H1 (cell line): ENCODE measurements at regions not wholly inside any gene's neighbourhood (a gene's known extent, or its start where the extent isn't known, plus 50 kb on each side); places are given as distances from the start of the nearest gene placed in this dataset.

Experiments used
- CTCF ChIA-PET: fragments of 300-600 bp; sonication (Branson Sonifier 250); formaldehyde crosslinking; loops from one replicate; lab custom pipeline; 2021; ENCODE audit not compliant: partially characterized antibody; lab: Charles Lee
- POLR2A ChIA-PET: fragments of 300-600 bp; sonication (Branson Sonifier 250); formaldehyde crosslinking; loops from one replicate; lab custom pipeline; 2021; ENCODE audit warnings: inconsistent platforms; ENCODE audit not compliant: partially characterized antibody; lab: Charles Lee
- DNase-seq, 2 experiments: peaks; one replicate each; pipeline versions ENCODE4 v3.0.0 to v3.0.0-alpha.2; 2010 to 2022; ENCODE audit warnings: low spot score in 2 of 2, low read depth in 1 of 2, mixed read lengths in 1 of 2
- FAIRE-seq: peaks from 2 replicates; lab custom pipeline; 2011; peaks lifted over from hg19 to GRCh38; lab: Jason Lieb, UNC
- H2AFZ ChIP-seq: 2 replicates; pipeline ENCODE4 v1.8.1; 2012; ENCODE audit warnings: low read length, inconsistent platforms
- H2AK5ac ChIP-seq: 2 replicates; pipeline ENCODE4 v1.6.1; 2013; ENCODE audit warnings: low read depth, low read length
- H2BK120ac ChIP-seq: replicated peaks from 2 replicates; pipeline ENCODE3; 2013; ENCODE audit warnings: low read depth, low read length, inconsistent platforms
- H2BK12ac ChIP-seq: 2 replicates; pipeline ENCODE4 v1.6.1; 2013; ENCODE audit warnings: low read depth, low read length
- H2BK15ac ChIP-seq: 2 replicates; pipeline ENCODE4 v1.6.1; 2013; ENCODE audit warnings: low read length
- H2BK20ac ChIP-seq: 2 replicates; pipeline ENCODE4 v1.6.1; 2013; ENCODE audit warnings: low read length
- H2BK5ac ChIP-seq: 2 replicates; pipeline ENCODE4 v1.6.1; 2013; ENCODE audit warnings: low read depth, low read length
- H3K14ac ChIP-seq: 2 replicates; pipeline ENCODE4 v1.6.1; 2013; ENCODE audit warnings: inconsistent platforms; ENCODE audit not compliant: insufficient read length
- H3K18ac ChIP-seq: 2 replicates; pipeline ENCODE4 v1.6.1; 2013; ENCODE audit warnings: low read length; ENCODE audit errors: extremely low read depth
- H3K23ac ChIP-seq: 2 replicates; pipeline ENCODE4 v1.6.1; 2013; ENCODE audit warnings: inconsistent platforms; ENCODE audit not compliant: insufficient read length
- H3K23me2 ChIP-seq: 2 replicates; pipeline ENCODE4 v1.6.1; 2013; ENCODE audit warnings: low read depth, low read length
- H3K27ac ChIP-seq: 2 replicates; pipeline ENCODE4 v1.6.1; 2011; ENCODE audit warnings: low read depth, low read length, inconsistent platforms
- H3K27me3 ChIP-seq, 4 experiments: replicated peaks in 1 of 4; 1 replicate in 1 of 4; 2 replicates in 3 of 4; pipeline versions ENCODE4 v1.6.1 to v1.8.1; 2011 to 2013; ENCODE audit warnings: low read length in 3 of 4, mild to moderate bottlenecking in 3 of 4, inconsistent platforms in 2 of 4, mixed read lengths in 2 of 4, moderate library complexity in 1 of 4; ENCODE audit not compliant: control insufficient read depth in 3 of 4, insufficient read depth in 3 of 4; ENCODE audit errors: extremely low read depth in 1 of 4
- H3K36me3 ChIP-seq, 4 experiments: 2 replicates each; pipeline versions ENCODE4 v1.6.1 to v1.8.1; 2011 to 2013; ENCODE audit warnings: mild to moderate bottlenecking in 4 of 4, low read length in 3 of 4, moderate library complexity in 2 of 4, control low read depth in 1 of 4, inconsistent platforms in 1 of 4; ENCODE audit not compliant: insufficient read depth in 4 of 4, control insufficient read depth in 2 of 4
- H3K4ac ChIP-seq: replicated peaks from 2 replicates; pipeline ENCODE3; 2013; ENCODE audit warnings: low read length, low read depth, mixed read lengths, inconsistent platforms; ENCODE audit not compliant: insufficient read length
- H3K4me1 ChIP-seq, 4 experiments: replicated peaks in 1 of 4; 1 replicate in 1 of 4; 2 replicates in 3 of 4; pipeline versions ENCODE4 v1.6.1 to v1.8.1; 2011 to 2013; ENCODE audit warnings: low read length in 3 of 4, inconsistent platforms in 2 of 4, mixed read lengths in 1 of 4; ENCODE audit not compliant: insufficient read depth in 4 of 4, control insufficient read depth in 3 of 4
- H3K4me2 ChIP-seq, 2 experiments: 2 replicates each; pipeline versions ENCODE4 v1.6.1 to v1.8.1; 2011 to 2013; ENCODE audit warnings: low read depth in 2 of 2, low read length in 2 of 2, control low read depth in 1 of 2, inconsistent platforms in 1 of 2, mild to moderate bottlenecking in 1 of 2; ENCODE audit not compliant: insufficient read depth in 1 of 2
- H3K4me3 ChIP-seq, 4 experiments: fragments of 200-600, 300-600 bp in 1 of 4; sonication (generic), shearing (Covaris generic), sonication (Bioruptor Twin) in 1 of 4; 2 replicates each; pipeline versions ENCODE4 v1.5.1 to v1.8.1; 2011 to 2016; ENCODE audit warnings: low read length in 4 of 4, low read depth in 3 of 4, control low read depth in 2 of 4, inconsistent platforms in 2 of 4, mild to moderate bottlenecking in 2 of 4, mixed read lengths in 1 of 4, moderate library complexity in 1 of 4; ENCODE audit not compliant: insufficient read depth in 2 of 4; ENCODE audit errors: extremely low read depth in 1 of 4
- H3K56ac ChIP-seq: replicated peaks from 2 replicates; pipeline ENCODE3; 2013; ENCODE audit warnings: low read depth, mild to moderate bottlenecking, mixed read lengths, low read length, inconsistent platforms; ENCODE audit not compliant: insufficient read length
- H3K79me1 ChIP-seq: 2 replicates; pipeline ENCODE4 v1.6.1; 2013; ENCODE audit warnings: low read depth, low read length, control low read depth
- H3K79me2 ChIP-seq, 2 experiments: 2 replicates each; pipeline versions ENCODE4 v1.6.1 to v1.8.1; 2012 to 2013; ENCODE audit warnings: low read length in 2 of 2, mild to moderate bottlenecking in 2 of 2, inconsistent platforms in 1 of 2; ENCODE audit not compliant: insufficient read depth in 2 of 2, control insufficient read depth in 1 of 2
- H3K9ac ChIP-seq, 4 experiments: replicated peaks in 1 of 4; 1 replicate in 1 of 4; 2 replicates in 3 of 4; pipeline versions ENCODE4 v1.6.1 to v1.8.1; 2011 to 2013; ENCODE audit warnings: low read depth in 3 of 4, low read length in 3 of 4, control low read depth in 2 of 4, mild to moderate bottlenecking in 2 of 4, moderate library complexity in 2 of 4, inconsistent platforms in 1 of 4; ENCODE audit errors: extremely low read depth in 1 of 4
- H3K9me3 ChIP-seq, 2 experiments: 2 replicates each; pipeline versions ENCODE4 v1.6.1 to v1.8.1; 2012 to 2013; ENCODE audit warnings: mild to moderate bottlenecking in 2 of 2, moderate library complexity in 2 of 2, control low read depth in 1 of 2, inconsistent platforms in 1 of 2, low read depth in 1 of 2, low read length in 1 of 2, mixed read lengths in 1 of 2; ENCODE audit not compliant: insufficient read depth in 2 of 2
- H4K20me1 ChIP-seq, 2 experiments: replicated peaks in 1 of 2; 2 replicates each; pipeline versions ENCODE3 to v1.8.1; 2011 to 2013; ENCODE audit warnings: inconsistent platforms in 2 of 2, low read length in 2 of 2, mild to moderate bottlenecking in 1 of 2; ENCODE audit not compliant: insufficient read depth in 2 of 2, control insufficient read depth in 1 of 2
- H4K5ac ChIP-seq: 2 replicates; pipeline ENCODE4 v1.6.1; 2013; ENCODE audit warnings: low read length, low read depth, mixed read lengths, inconsistent platforms; ENCODE audit not compliant: insufficient read length
- H4K8ac ChIP-seq: 2 replicates; pipeline ENCODE4 v1.8.0; 2013; ENCODE audit warnings: mild to moderate bottlenecking, moderate library complexity, low read length, inconsistent platforms; ENCODE audit not compliant: insufficient read depth; ENCODE audit errors: extremely low read depth
- H4K91ac ChIP-seq: replicated peaks from 2 replicates; pipeline ENCODE3; 2013; ENCODE audit warnings: low read length, mixed read lengths, inconsistent platforms; ENCODE audit not compliant: insufficient read length
- CREB1 ChIP-seq: IDR thresholded peaks from 2 replicates; pipeline ENCODE4 v1.6.1; 2012; ENCODE audit warnings: inconsistent platforms
- WGBS, 2 experiments: shearing (Covaris generic) in 1 of 2; methylation state at CpG; one replicate each; pipeline versions ENCODE4 v1.1.6 to v1.1.7; 2013 to 2015; ENCODE audit warnings: low lambda C conversion rate in 2 of 2, mixed read lengths in 2 of 2, inconsistent platforms in 1 of 2, low coverage in 1 of 2, missing lambda C conversion rate in 1 of 2; ENCODE audit not compliant: insufficient replicate concordance in 2 of 2, insufficient coverage in 1 of 2, insufficient read length in 1 of 2; ENCODE audit errors: extremely low coverage in 1 of 2, missing lambda C conversion rate in 1 of 2; 5-methylcytosine and 5-hydroxymethylcytosine counted together

DNA sequence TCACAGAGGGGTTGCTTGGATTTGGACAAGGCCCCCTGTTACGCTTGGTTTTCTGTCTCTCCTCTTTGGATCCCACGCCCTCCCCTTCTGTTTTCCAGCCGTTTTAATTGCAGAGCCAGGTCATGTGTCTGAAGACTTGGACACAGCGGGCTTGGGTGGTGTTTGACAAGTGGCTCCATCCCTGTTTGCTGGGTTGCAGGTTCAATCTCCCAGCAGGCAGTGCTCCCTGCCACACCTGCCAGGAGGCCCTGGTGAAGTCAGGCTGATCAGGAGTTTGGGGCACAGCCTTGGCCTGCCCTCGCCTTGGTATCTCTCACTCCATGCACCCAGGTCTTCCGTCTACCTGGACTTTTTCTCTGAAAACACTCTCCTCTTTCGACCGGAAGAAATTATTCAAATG is 59.0 kb downstream of the PLXNA1 start:
- H4K20me1 ChIP-seq, result no peaks in the 10 kb centered on the region
- ChIA-PET CTCF (interaction anchor here (1.1 to 2.1 kb wide), 2 partner anchors 332 to 431 kb away, joined by 4 read pairs; no protein-coding TSS in a partner anchor), POLR2A (no interaction called here)
- no peaks in the 10 kb centered on the region for H3K79me1 ChIP-seq
- H3K18ac ChIP-seq, result peak overlapping the region; percentile 38; the same call in 1 of the 2 replicates
- H3K4me1 ChIP-seq, result peaks cover 9 to 25% (median 16%) of the 10 kb centered on the region in 4 experiments
- H3K4ac ChIP-seq, result no peak overlapping the region
- H3K9ac ChIP-seq, result no peak overlapping the region
- no peak overlapping the region for H2AK5ac ChIP-seq
- H3K4me2 ChIP-seq, result no peak overlapping the region
- FAIRE-seq (no peak), DNase-seq (no peak)
- H3K14ac ChIP-seq, result no peak overlapping the region
- no peaks in the 10 kb centered on the region for H3K36me3 ChIP-seq
- H3K56ac ChIP-seq, result no peak overlapping the region
- peak overlapping the region; percentile 37; the same call in 1 of the 2 replicates for H2BK15ac ChIP-seq
- no peak overlapping the region for H3K27ac ChIP-seq
- no peak overlapping the region for H2BK5ac ChIP-seq
- 0 out of 2 replicates have a peak overlapping the region, but pooled peaks have one; percentile 61 for H2BK20ac ChIP-seq
- no peak overlapping the region for H2AFZ ChIP-seq
- 90% methylated on average over 8 of the region's 8 CpGs; no CpG with 5 or more reads in 1 of the 2 experiments for WGBS, 2 experiments
- H4K5ac ChIP-seq, result no peak overlapping the region
- H3K79me2 ChIP-seq, result no peaks in the 10 kb centered on the region
- H4K8ac ChIP-seq, result no peak overlapping the region
- no peak overlapping the region for H3K23ac ChIP-seq
- H3K23me2 ChIP-seq, result peaks cover 5% of the 10 kb centered on the region; the same call in 1 of the 2 replicates
- H2BK12ac ChIP-seq, result peak overlapping the region; percentile 81; the same call in 1 of the 2 replicates
- no peaks in the 10 kb centered on the region for H3K9me3 ChIP-seq
- H3K4me3 ChIP-seq, result no peak overlapping the region
- peak overlapping the region; percentile 70 for H4K91ac ChIP-seq
- H2BK120ac ChIP-seq, result no peak overlapping the region
- TF ChIP-seq CREB1, result no peak
- no peaks in the 10 kb centered on the region; a peak in 1 of 7 replicates for H3K27me3 ChIP-seq
